ENCODE measurements at regions not wholly inside any gene's neighbourhood (a gene's known extent, or its start where the extent isn't known, plus 50 kb on each side); places are given as distances from the start of the nearest gene placed in this dataset.

DNA sequence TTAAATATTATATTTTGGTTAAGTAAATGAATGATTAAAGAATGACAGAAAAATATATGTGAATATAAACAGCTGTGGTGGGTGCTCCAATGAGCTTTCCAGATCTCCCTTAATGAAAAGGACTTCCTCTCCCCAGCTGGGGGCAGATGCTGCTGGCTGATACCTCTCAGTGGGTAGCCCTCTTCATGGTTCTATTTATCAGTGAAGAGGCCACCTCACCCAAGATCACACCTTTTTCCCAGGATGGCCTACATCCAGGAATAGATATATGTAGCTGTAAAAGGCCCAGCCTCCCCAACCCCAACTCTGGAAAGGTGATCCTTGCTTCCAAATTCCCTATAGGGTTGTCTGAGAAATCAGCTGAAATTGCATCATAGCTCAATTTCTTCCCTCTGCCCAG lies 135.2 kb upstream of the ACVR2A start:
- no peak for DNase-seq

DNA sequence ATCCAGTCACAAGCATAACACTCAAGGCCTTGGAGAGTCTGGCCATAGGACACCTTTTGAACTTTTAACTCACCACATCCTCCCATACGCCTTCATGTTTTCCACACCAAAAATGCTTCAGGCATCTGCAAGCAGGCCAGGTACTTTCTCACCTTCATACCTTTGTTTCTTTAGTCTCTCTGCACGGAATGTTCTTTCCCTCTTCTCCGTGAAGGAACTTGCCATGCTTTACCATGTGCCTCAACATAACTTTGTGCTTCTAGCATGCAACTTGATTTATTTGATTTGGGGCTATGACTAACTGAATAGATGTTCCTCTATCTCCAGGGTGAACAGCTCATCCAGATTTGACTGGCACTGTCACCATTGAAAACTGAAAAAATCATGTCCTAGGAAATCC lies 141.7 kb upstream of the ACVR2A start:
- no peak for DNase-seq

DNA sequence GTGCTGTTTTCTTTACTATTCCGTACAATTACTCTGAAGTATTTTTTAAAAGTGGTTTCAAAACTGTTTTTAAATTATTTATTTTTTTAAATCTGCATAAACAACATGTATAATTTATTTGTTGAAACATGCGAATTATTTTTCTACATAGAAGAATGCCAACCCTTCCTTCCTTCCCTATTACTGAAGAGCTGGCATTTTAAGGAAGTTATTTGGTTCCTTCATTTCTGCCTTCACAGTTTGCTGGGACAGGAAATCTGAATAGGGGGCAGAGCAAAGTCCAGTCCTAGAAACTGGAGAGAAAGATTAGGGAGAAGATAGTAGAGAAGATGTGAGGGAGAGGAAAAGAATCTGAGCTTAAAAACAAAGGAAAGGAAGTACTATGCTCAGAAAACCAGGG lies 146.7 kb upstream of the ACVR2A start:
- no peak for DNase-seq

DNA sequence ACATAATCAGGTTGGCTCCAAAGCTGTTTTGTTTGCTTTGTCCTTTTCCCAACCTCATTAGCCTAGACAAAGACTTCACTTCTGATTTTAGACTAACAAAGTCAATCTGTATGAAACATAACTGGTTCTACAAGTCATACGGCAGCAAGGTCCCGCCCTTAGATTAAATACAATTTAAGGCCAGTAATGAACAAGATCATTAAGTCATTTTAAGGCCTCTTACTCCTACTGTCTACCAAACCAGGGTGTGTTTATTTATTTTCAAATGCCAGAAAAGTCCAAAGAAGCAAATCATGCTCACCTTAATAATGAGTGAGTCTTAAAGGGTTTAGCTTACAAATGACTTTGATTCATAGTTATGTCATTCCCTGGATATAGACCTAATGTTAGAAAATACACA lies 148.4 kb upstream of the ACVR2A start:
- DNase-seq, result no peak

DNA sequence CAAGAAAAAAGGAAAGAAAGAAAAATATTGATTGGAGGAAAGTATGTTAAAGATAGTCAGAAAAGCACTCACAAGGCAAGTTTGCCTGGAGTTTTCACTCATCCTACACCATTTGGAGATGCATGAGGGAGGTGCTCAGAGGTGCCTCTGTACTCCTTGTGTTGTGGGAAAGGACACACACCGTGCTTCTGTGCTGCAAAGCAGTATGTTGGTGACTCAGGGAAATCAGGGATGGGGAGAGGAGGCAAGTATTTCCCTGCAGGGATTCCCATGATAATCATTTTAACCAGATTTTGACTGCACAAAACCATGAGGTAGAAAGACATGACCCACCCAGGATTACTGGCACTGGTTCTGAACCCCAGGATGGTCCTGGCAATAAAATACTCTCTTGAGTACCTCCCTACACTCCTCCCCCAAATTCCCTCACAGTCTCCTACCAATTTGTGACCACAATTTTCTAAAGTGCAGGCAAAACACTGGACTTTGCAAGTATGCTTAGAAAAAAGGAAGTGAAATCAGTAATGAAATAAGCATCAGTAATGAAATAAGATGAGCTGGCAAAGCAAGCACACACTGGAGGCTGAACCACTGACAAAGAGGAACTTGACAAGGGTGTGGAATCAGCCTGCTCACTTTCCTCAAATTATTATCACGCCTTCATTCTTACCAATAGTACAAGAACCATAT lies 155.5 kb upstream of the ACVR2A start:
- DNase-seq, result no peak

DNA sequence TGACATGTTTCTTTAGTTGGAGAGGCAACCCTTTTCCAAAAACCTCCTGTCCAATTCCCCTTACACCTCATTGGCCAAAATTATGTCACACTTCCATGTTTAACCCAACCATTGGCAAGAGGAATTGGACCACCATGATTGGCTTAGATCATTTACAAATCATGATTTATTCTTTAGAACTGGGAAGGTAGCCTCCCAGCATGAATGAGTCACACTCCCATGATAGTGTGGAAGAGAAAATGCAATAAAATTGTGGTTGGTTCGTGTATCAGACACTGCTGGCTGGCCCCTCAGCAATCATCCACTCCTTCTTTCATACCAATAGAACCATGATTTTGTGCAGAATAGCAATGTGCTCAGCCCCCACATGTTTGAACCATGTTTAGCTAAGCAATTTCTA lies 156.6 kb upstream of the ACVR2A start:
- no peak for DNase-seq

DNA sequence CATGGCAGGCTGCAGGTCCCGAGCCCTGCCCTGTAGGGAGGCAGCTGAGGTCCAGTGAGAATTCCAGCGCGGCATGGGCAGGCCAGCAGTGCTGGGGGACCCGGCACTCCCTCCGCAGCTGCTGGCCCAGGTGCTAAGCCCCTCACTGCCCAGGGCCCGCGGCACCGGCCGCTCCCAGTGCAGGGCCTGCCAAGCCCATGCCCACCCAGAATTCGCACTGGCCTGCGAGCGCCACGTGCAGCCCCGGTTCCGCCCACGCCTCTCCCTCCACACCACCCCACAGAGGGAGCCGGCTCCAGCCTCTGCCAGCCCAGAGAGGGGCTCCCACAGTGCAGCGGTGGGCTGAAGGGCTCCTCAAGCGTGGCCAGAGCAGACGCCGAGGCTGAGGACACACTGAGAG lies 158.5 kb upstream of the ACVR2A start:
- DNase-seq, result no peak

DNA sequence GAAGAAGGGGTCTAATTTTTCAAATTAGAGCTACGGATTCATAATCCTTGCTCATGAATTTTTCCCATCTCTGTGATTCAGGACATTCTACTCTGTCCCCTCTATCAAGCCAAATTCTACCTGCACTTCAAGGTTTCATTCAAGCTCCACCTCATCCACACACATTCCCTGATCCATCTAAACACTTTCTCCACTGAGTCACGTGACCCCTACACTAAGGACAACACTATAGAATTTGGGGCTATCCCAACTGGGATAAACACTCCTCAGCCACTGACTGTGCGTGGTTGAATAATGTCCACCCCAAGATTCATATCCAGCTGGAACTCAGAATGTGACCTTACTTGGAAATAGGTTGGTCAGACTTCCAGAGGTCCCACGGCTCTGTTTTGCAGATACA lies 159.9 kb upstream of the ACVR2A start:
- DNase-seq, result no peak

DNA sequence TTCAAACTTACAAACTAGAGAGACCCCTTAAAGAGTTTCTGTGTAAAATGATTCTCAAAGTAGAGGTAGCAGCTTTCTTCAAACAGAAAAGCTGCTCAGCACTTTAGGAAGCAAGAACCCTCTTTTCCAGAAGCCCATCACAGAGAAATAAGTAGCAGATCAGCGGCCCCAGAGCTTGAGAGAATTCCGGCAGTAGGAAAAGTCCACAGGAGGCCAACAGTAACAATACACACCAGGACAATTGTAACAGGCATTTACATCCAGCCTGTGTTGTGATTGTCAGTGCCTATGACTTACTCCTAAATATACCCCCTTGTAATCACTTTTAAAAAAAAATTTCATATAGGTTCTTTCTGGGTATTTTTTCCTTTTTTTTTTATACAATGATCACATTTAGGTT lies 161.4 kb upstream of the ACVR2A start:
- no peak for DNase-seq

DNA sequence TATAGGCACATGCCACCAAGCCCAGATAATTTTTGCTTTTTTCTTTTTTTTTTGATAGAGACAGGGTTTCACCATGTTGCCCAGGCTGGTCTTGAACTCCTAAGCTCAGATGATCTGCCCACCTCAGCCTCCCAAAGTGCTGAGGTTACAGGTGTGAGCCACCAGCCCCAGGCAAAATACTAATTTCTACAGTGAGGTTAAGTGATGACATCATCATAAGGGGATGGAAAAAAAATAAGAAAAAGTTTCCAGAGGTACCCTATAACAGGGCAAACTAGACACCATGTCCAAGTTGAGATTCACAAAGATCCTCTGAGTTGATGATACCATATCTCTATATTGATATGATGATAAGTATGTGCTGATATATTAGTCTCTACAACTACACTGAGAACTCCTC lies 163.7 kb upstream of the ACVR2A start:
- DNase-seq, result no peak

DNA sequence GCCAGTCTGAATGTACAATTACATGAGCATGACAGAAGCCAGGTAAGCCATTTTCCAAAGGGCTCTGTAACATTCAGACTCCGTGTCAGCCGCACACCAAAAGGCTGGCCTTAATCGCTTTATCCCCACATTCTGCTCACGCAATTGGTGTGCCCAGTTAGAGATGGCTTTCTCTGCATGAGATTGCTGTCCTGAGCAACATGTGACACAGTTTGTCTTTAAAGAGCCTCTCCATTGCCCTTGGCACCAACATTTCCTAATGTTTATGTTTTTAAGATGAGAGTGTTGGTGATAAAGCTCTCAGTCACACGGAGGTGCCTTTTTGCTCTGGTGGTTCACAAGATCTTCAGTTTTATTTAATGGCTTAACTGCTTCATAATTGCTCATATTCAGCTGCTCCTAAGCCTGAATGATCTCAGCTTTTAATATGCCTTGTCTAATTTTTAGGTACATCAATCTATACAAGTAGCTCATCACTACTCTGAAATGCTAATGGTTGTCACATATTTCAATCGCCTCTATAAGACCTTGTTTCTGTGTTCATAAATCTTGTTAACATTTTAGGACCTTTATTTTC lies 164.8 kb upstream of the ACVR2A start:
- no peak for DNase-seq

DNA sequence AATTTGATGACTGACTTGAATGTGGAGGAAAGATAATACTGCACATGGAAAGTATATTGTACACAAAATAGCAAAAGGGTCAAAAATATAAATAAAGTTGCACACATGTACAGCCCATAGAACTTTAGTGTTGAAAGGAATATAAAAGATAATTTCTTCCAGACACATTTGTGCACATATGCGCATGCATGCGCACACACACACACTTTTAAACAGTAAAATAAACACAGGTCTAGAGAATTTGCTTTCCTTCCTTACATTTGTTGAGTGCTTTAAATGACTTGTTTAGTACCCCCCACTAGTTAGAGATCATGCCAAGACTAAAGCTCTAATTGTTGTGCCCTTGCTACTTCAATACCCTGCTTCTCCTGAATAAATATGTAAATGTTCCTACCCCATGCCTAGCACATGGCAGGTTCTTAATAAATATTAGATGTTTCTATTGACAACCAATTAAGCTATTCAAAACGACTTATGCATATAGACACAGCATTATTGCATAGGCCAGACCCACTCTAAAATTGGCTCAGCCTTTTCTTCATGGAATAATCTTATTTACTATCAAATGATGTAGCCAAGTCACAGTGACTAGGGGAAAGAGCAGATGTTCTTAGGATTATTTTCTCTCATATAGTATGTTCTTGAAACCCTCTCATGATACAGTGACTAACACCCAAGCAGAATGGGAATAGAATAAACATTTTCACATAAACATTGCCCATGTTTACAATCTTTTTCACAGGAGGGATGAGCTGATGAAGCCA lies 165.5 kb upstream of the ACVR2A start:
- no peak for DNase-seq

DNA sequence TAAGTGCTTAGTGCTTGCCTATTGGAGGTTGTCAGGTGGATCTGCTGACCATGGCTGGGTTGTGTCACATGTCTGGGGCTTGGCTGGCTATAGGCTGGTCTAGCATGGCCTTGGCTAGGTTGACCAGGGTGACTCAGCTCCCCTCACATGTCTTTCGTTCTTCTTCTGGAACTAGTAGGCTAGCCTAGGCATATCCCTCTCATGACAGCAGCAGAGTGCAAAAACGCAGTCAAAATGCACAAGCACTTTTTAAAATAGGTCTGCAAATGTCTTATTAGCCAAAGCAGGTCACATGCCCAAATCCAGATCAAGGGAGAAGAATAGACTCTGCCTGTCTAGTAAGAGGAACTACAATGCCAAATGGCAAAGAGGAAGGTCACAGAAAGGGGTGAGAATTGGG lies 179.7 kb upstream of the ACVR2A start:
- DNase-seq, result no peak

DNA sequence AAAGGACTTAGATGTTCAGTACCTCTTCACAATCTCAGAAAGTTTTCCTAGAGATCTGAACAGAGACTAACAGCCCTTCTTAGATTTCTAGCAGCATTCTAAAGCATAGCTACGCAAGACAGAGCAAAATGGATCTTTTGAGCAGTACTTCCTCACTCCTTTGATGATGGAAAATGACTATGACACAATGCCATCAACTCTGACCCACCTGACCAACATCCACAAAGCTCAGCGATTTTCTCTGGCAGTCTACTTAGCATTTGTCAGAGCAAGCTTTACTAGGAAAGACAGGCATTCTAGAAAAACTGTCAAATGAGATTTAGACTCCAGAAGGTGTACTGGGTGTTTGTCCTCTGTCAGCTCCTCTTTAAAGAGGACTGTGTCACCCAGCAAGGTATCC lies 180.9 kb upstream of the ACVR2A start:
- no peak for DNase-seq

DNA sequence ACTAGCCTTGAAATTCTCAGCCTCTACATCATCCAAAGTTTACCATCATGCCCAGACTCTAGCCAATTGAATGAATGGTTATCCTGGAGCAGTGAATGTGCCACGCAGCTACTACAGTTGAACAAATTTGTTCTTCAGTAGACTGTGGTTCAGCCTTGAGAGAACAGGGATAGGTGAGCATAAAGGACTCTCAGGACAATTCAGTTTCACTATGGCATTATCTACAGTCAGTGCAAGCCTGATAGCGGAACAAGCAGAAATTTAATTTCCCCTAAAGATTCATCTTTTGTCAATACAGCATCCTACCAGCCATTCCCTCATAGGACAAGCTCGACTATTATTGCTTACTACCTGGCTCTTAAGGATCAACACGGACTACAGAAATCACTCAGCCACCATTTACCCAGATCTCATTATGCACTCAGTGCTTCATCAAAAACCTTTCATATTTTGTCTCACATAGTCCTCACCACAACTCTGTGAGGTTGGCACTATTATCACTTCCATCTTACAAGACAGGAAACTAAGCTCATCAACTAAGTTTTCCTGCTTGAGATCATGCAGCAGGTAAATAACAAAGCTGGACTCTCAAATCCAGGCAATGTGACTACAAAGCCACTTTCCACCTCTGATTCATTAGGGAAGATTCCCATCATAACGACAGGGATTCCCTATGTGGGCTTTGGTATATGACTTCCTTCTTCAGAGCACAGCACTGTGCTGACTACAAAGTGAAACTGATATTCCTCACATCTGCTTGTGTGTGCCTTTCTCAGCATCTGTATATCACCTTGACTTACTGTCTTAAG lies 181.5 kb upstream of the ACVR2A start:
- no peak for DNase-seq

DNA sequence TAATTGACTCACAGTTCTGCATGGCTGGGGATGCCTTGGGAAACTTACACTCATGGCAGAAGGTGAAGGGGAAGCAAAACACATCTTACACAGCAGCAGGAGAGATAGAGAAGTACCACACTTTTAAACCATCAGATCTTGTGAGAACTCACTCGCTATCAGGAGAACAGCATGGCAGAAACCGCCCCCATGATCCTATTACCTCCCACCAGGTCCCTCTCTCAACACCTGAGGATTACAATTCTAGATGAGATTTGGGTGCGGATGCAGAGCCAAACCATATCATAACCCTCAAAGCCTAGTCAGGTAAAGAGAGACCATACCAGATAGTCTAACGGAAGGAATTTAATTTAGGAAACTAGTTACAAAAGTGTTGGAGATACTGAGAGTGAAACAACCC lies 182.6 kb upstream of the ACVR2A start:
- DNase-seq, result no peak

DNA sequence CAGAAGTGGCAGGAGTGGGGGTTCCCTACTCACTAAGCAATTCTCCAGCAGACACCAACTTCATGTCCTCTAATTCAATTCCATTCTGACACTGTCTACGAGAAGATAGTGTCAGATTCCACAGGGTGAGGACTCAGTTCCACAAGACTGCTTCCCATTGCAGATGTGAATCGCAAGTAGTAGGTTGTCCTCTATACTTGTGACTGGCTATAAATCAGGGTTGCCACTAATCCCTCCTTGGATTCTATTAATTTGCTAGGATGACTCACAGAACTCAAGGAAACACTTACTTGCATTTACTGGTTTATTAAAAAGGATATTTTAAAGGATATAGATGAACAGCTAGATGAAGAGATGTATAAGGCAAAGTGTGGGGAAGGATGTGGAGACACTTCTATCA lies 184.1 kb upstream of the ACVR2A start:
- DNase-seq, result no peak

DNA sequence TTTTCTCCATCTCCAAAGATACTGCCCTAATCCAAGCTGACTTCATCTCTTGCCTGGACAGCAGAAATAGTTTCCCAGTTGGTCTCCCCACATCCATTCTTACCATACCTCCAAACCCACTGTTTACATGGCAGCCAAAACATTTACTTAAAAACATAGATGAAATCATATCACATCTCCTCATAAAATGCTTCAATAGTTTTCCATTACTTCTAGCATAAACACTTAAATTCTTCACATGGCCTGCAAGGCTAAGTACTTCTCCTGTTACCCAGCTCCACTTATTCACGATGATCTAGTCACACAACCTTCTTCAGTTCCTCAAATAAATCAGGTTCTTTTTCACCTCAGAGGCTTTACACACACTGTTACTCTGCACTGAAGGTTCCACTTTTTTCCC lies 185.8 kb upstream of the ACVR2A start:
- DNase-seq, result no peak

DNA sequence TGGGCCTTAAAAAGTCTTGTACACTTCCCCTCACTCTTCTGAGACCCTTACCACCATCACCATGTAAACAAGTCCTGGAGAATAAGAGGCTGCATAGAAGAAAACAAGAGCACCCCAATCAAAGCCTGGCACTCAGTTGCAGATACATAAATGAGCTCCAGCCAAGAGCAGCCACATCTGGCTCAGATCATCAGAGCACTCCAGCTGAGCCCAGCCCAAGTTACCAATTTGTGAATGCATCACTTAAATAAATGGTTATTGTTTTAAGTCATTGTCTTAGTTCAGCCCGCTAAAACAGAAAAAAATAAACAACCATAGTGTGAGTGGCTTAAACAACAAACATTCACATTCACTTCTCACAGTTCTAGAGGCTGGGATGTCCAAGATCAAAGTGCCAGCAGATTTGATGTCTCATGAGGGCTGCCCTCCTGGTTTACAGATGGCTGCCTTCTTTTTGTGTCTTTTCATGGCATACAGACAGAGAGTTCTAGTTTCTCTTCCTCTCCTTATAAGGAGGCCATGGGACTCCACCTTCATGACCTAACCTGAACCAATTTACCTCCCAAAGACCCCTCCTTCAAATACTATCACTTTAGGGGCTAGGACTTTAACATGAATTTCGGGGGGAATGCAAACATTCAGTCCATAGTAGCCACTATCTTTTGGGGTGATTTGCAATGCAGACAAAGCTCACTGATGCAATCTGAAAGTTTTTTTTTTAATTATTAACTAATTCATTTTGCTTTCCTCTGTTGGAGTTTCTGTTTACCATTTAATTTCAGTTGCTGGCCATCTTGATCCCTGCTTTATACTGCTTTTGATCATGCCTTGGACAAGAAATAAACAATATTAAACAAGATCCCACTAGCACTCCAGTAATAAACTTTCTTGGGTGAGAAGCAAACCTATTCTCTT lies 187.5 kb upstream of the ACVR2A start:
- DNase-seq, result no peak

DNA sequence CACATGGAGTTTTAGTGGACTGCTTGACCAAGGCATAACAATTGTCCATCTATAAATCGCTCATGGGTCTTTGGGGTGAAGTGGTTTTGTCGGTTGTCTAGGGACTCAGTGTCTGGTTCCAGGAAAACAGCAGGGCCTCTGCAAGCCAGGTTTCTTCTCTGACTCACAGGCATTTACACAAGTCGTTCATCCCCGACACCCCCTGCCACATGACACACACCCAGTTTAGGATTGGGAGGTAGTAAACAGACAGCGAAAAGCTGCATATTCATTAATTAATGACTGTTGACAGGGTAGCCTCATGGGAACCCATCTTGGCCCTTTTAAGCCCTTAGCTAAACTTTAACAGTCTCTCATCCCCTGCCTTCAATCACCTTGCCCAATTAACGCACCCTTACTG lies 194.8 kb upstream of the ACVR2A start:
- DNase-seq, result no peak

DNA sequence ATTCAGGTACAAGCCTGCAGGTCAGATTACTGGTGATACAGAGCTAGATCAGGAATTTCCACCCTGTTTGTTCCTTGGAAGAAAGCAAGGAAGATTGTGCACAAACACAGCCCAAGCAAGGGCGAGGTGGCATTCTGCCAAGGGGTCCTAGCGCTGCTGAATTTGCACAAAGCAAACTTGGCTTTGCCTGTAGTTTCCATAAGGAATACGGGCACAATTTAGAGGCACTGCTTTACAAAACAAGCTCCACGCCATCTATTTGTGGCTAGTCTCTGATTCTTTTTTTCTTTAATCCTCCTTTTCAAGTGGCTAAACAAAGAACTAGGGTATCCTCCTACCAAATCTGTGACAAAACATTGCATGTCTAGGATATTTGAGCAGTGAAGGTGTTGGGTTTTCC lies 195.5 kb upstream of the ACVR2A start:
- DNase-seq, result no peak

DNA sequence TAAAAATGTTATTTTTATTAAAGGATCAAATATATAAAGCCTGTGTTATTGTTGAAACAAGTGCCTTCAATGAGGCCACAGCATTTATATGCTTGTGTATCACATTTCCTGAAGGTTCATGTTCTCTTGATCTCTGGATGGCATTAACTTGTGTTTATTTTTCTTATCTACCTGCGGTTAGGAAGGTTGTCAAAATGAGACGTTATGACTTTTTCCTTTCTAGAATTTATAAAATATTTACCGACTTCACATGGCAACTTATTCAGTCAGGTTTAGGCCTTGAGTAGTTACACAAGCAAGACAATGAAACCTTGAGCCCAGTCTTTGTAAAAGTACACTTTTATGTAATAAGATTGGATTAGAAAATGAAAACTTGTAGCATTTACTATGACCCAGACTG lies 196.4 kb upstream of the ACVR2A start:
- DNase-seq, result no peak

DNA sequence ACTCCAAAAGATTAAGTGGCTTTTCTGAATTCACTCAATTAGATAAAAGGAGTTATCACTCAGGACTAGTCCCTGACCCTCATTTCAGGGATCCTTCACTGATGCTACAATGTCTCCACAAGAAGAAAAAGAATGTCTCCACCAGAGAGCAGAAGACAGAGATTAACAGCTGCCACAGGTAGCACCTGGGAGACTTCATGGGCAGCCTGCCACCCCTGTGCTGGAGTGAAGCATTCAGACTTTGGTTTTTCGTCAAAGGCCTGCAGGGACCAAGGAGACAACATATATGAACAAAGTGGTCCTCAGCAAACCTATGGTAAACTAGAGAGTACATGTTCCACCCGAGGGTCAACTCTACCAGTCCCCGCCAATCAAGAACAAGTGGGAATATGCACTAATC lies 197.0 kb upstream of the ACVR2A start:
- DNase-seq, result no peak

Data from fibroblast of skin of right biceps (primary cell).